HG03575 (cell line): ENCODE measurements at regions not wholly inside any gene's neighbourhood (a gene's known extent, or its start where the extent isn't known, plus 50 kb on each side); places are given as distances from the start of the nearest gene placed in this dataset.
A peak's percentile ranks its signal among the peaks of the same experiment; 100 is the strongest.

ENCODE experiments used
- ATAC-seq: cut with Tn5 transposase; IDR thresholded peaks from one replicate; pipeline ENCODE4 v1.9.1; 2021; ENCODE audit not compliant: unreplicated experiment, insufficient number of reproducible peaks, low FRiP score; ENCODE audit errors: extremely low read depth

GRCh38 chr5:89441965-89442364, 559.0 kb upstream of the MEF2C start:
- no peak for ATAC-seq

GRCh38 chr5:89440670-89441069, 557.7 kb upstream of the MEF2C start:
- ATAC-seq: no peak

GRCh38 chr5:89437450-89438435, 554.8 kb upstream of the MEF2C start:
- no peak for ATAC-seq

GRCh38 chr5:89436464-89436863, 553.5 kb upstream of the MEF2C start:
- no peak for ATAC-seq

- ATAC-seq: peak; percentile 55
Observed at GRCh38 chr5:89435347-89435746, 552.4 kb upstream of the MEF2C start.

GRCh38 chr5:89428624-89429023, 545.6 kb upstream of the MEF2C start:
- no peak for ATAC-seq

- no peak for ATAC-seq
Observed at GRCh38 chr5:89425062-89425461, 542.1 kb upstream of the MEF2C start.

- ATAC-seq: no peak
Observed at GRCh38 chr5:89421035-89421434, 538.1 kb upstream of the MEF2C start.

- ATAC-seq: no peak
Observed at GRCh38 chr5:89418407-89419085, 535.6 kb upstream of the MEF2C start.

GRCh38 chr5:89417990-89418389, 535.0 kb upstream of the MEF2C start:
- no peak for ATAC-seq

- ATAC-seq: no peak
Observed at GRCh38 chr5:89417515-89417914, 534.5 kb upstream of the MEF2C start.

- no peak for ATAC-seq
Observed at GRCh38 chr5:89411891-89412290, 528.9 kb upstream of the MEF2C start.

- ATAC-seq: no peak
Observed at GRCh38 chr5:89407054-89407453, 524.1 kb upstream of the MEF2C start.

GRCh38 chr5:89401659-89402058, 518.7 kb upstream of the MEF2C start:
- ATAC-seq: no peak

- ATAC-seq: no peak
Observed at GRCh38 chr5:89401012-89401411, 518.0 kb upstream of the MEF2C start.

- ATAC-seq: no peak
Observed at GRCh38 chr5:89399548-89399947, 516.6 kb upstream of the MEF2C start.

- ATAC-seq: no peak
Observed at GRCh38 chr5:89397096-89397495, 514.1 kb upstream of the MEF2C start.

- ATAC-seq: no peak
Observed at GRCh38 chr5:89396278-89396954, 513.4 kb upstream of the MEF2C start.

GRCh38 chr5:89395111-89395510, 512.1 kb upstream of the MEF2C start:
- no peak for ATAC-seq

- ATAC-seq: no peak
Observed at GRCh38 chr5:89388872-89389271, 505.9 kb upstream of the MEF2C start.
